Lung (tissue), 11 donors: ENCODE measurements at regions not wholly inside any gene's neighbourhood (a gene's known extent, or its start where the extent isn't known, plus 50 kb on each side); places are given as distances from the start of the nearest gene placed in this dataset.

Source experiments
- ATAC-seq: fragments of 200-7000 bp; cut with Tn5 transposase; one replicate; pipeline ENCODE4 v1.9.1; 2020; ENCODE audit warnings: moderate number of reproducible peaks; ENCODE audit not compliant: insufficient read depth, low FRiP score
- DNase-seq, 3 donors: peaks; one replicate each; pipeline ENCODE4 v3.0.0-alpha.2; 2013 to 2017
- H3K27ac ChIP-seq, 2 donors: one replicate each; pipeline ENCODE4 v1.5.1; 2013; ENCODE audit warnings: mild to moderate bottlenecking in 2 of 2, moderate library complexity in 2 of 2, control low read depth in 1 of 2, inconsistent platforms in 1 of 2, low read depth in 1 of 2, low read length in 1 of 2
- H3K27me3 ChIP-seq, 3 donors: one replicate each; pipeline ENCODE4 v1.5.1; 2013; ENCODE audit warnings: low read length in 2 of 3; ENCODE audit not compliant: control insufficient read depth in 3 of 3, insufficient read depth in 3 of 3
- H3K36me3 ChIP-seq, 4 donors: one replicate each; pipeline ENCODE4 v1.5.1; 2013; ENCODE audit warnings: low read length in 4 of 4, mild to moderate bottlenecking in 1 of 4, moderate library complexity in 1 of 4; ENCODE audit not compliant: control insufficient read depth in 4 of 4, insufficient read depth in 4 of 4
- H3K4me1 ChIP-seq, 5 donors: one replicate each; pipeline ENCODE4 v1.5.1; 2013; ENCODE audit warnings: low read length in 5 of 5, mild to moderate bottlenecking in 2 of 5, moderate library complexity in 1 of 5; ENCODE audit not compliant: control insufficient read depth in 5 of 5, insufficient read depth in 5 of 5
- H3K4me3 ChIP-seq: one replicate; pipeline ENCODE4 v1.5.1; 2013; ENCODE audit warnings: mild to moderate bottlenecking, control low read depth, moderate library complexity
- H3K9ac ChIP-seq, 2 donors: one replicate each; pipeline ENCODE4 v1.5.1; 2013; ENCODE audit warnings: low read length in 2 of 2, control low read depth in 1 of 2; ENCODE audit not compliant: insufficient read depth in 1 of 2
- H3K9me3 ChIP-seq, 4 donors: one replicate each; pipeline ENCODE4 v1.5.1; 2013; ENCODE audit warnings: low read length in 3 of 4, mild to moderate bottlenecking in 1 of 4, moderate library complexity in 1 of 4; ENCODE audit not compliant: control insufficient read depth in 4 of 4, insufficient read depth in 3 of 4
- CTCF ChIP-seq: IDR thresholded peaks from 2 replicates; pipeline ENCODE4 v1.5.1; 2012; ENCODE audit warnings: mild to moderate bottlenecking; ENCODE audit errors: control extremely low read depth, extremely low read depth
- WGBS, 2 donors: extraction: QIAGEN DNeasy Blood & Tissue Kit; methylation state at CpG; one replicate each; pipeline ENCODE4 v1.1.7; 2013; 5-methylcytosine and 5-hydroxymethylcytosine counted together
- donor health status: control.
- donor health status: control.
- donor health status: Bipolar disorder and iron deficiency.
- donor health status: healthy.
- donor health status: DM: yes; HTN: yes; CAD: no.

- Histone ChIP-seq H3K4me3 (no peak overlapping the region), H3K4me1 (peaks cover 0 to 42% (median 10%) of the 10 kb centered on the region in 5 donors), H3K9ac (no peak overlapping the region), H3K36me3 (no peaks in the 10 kb centered on the region), H3K27ac (no peak overlapping the region), H3K9me3 (no peaks in the 10 kb centered on the region), H3K27me3 (no peaks in the 10 kb centered on the region)
- no peak for TF ChIP-seq CTCF
- DNase-seq (peak; percentile 23 to 54 (median 41)), ATAC-seq (no peak)
- 60 to 68% methylated on average over 3 of the region's 3 CpGs for WGBS, 2 donors
Measured at GRCh38 chr7:67653856-67654454, 657.3 kb downstream of the TYW1 start.

- ATAC-seq: peak; percentile 62
- peak; percentile 37 to 93 (median 88) for DNase-seq
- no peaks in the 10 kb centered on the region for H3K36me3 ChIP-seq
- H3K9me3 ChIP-seq: no peaks in the 10 kb centered on the region
- peaks cover 0 to 42% (median 10%) of the 10 kb centered on the region in 5 donors for H3K4me1 ChIP-seq
- no peak for TF ChIP-seq CTCF
- no peaks in the 10 kb centered on the region for H3K27me3 ChIP-seq
- 71 to 72% methylated on average over 1 of the region's 1 CpG for WGBS, 2 donors
- H3K27ac ChIP-seq: peak overlapping the region in 1 of 2 donors; percentile 26
- no peak overlapping the region for H3K4me3 ChIP-seq
- H3K9ac ChIP-seq: no peak overlapping the region
Measured at GRCh38 chr7:67654642-67655041, 658.0 kb downstream of the TYW1 start.

- no peak overlapping the region for H3K9ac ChIP-seq
- ATAC-seq (no peak), DNase-seq (peak in 1 of 3 donors; percentile 17)
- H3K9me3 ChIP-seq: no peaks in the 10 kb centered on the region
- no peak overlapping the region for H3K27ac ChIP-seq
- no peak overlapping the region for H3K4me3 ChIP-seq
- H3K36me3 ChIP-seq: no peaks in the 10 kb centered on the region
- H3K27me3 ChIP-seq: no peaks in the 10 kb centered on the region
- TF ChIP-seq CTCF: no peak
- peaks cover 0 to 42% (median 10%) of the 10 kb centered on the region in 5 donors for H3K4me1 ChIP-seq
Measured at GRCh38 chr7:67655168-67655567, 658.5 kb downstream of the TYW1 start.

GRCh38 chr7:67659091-67659490 lies 662.5 kb downstream of the TYW1 start:
- Histone ChIP-seq H3K4me3 (no peak overlapping the region), H3K36me3 (no peaks in the 10 kb centered on the region), H3K9me3 (peaks cover 0 to 8% (median 1%) of the 10 kb centered on the region in 4 donors), H3K4me1 (peaks cover 0 to 22% (median 7%) of the 10 kb centered on the region in 5 donors), H3K9ac (no peak overlapping the region), H3K27ac (no peak overlapping the region), H3K27me3 (no peaks in the 10 kb centered on the region)
- no peak for TF ChIP-seq CTCF
- ATAC-seq: no peak
- no peak for DNase-seq
